ENCODE measurements at regions not wholly inside any gene's neighbourhood (a gene's known extent, or its start where the extent isn't known, plus 50 kb on each side); places are given as distances from the start of the nearest gene placed in this dataset.

- TF ChIP-seq CTCF (IDR thresholded peaks at IDR 0.05) (no peak), POLR2A (IDR thresholded peaks at IDR 0.05) (no peak)
These were observed 112.5 kb downstream of the FAM174A start for GRCh38 chr5:100647461-100648230.

All from prostate gland (tissue), 2 donors.